ENCODE measurements at regions not wholly inside any gene's neighbourhood (a gene's known extent, or its start where the extent isn't known, plus 50 kb on each side); places are given as distances from the start of the nearest gene placed in this dataset.

DNA sequence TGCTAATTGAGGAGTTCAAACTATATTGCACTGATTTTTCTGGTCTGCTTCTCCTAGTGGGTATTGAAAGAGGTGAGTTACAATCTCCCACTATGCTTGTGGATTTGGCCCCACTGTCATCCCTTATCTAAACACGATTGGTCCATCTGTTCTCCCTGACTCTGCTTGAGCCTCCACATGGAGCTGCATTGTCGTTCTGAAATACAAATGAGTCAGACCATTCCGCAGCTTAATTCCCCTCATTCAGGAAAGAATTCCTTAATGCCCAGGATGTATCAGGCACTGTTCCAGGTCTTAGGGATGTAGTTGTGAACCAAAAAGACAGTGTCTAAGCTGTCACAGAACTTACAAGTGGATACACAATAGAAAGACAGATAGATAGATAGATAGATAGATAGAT is 461.9 kb downstream of the QKI start:
- TF ChIP-seq, protein P1, sequence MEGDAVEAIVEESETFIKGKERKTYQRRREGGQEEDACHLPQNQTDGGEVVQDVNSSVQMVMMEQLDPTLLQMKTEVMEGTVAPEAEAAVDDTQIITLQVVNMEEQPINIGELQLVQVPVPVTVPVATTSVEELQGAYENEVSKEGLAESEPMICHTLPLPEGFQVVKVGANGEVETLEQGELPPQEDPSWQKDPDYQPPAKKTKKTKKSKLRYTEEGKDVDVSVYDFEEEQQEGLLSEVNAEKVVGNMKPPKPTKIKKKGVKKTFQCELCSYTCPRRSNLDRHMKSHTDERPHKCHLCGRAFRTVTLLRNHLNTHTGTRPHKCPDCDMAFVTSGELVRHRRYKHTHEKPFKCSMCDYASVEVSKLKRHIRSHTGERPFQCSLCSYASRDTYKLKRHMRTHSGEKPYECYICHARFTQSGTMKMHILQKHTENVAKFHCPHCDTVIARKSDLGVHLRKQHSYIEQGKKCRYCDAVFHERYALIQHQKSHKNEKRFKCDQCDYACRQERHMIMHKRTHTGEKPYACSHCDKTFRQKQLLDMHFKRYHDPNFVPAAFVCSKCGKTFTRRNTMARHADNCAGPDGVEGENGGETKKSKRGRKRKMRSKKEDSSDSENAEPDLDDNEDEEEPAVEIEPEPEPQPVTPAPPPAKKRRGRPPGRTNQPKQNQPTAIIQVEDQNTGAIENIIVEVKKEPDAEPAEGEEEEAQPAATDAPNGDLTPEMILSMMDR (IDR thresholded peaks at IDR 0.05; ENCODE audit: low read depth, low read length) = no peak
- TF ChIP-seq EZH2phosphoT487 (IDR thresholded peaks at IDR 0.05; ENCODE audit: low read depth) = no peak
